GM12875 (cell line): ENCODE measurements at regions not wholly inside any gene's neighbourhood (a gene's known extent, or its start where the extent isn't known, plus 50 kb on each side); places are given as distances from the start of the nearest gene placed in this dataset.

Experiments used
- H3K4me3 ChIP-seq: one replicate; pipeline ENCODE4 v1.5.1; 2011; ENCODE audit warnings: low read depth, low read length, control low read depth
- CTCF ChIP-seq: IDR thresholded peaks from 2 replicates; pipeline ENCODE4 v1.5.1; 2011; ENCODE audit warnings: low read depth, mild to moderate bottlenecking, control low read depth, inconsistent platforms, low read length, moderate library complexity, borderline replicate concordance; ENCODE audit not compliant: insufficient read depth

- TF ChIP-seq CTCF: no peak
- H3K4me3 ChIP-seq: no peak overlapping the region
Observed at GRCh38 chr7:25879799-25880198, 272.2 kb upstream of the NFE2L3 start.

GRCh38 chr7:25881317-25882037, 270.5 kb upstream of the NFE2L3 start:
- H3K4me3 ChIP-seq: no peak overlapping the region
- no peak for TF ChIP-seq CTCF

GRCh38 chr7:25882151-25882773, 269.7 kb upstream of the NFE2L3 start:
- no peak for TF ChIP-seq CTCF

GRCh38 chr7:25884265-25884828, 267.7 kb upstream of the NFE2L3 start:
- H3K4me3 ChIP-seq: no peak overlapping the region
- no peak for TF ChIP-seq CTCF

More at GRCh38 chr7:25882151-25882773, 269.7 kb upstream of the NFE2L3 start:
- no peak overlapping the region for H3K4me3 ChIP-seq

GRCh38 chr7:25885057-25885576, 266.9 kb upstream of the NFE2L3 start:
- no peak for TF ChIP-seq CTCF

GRCh38 chr7:25886387-25887240, 265.4 kb upstream of the NFE2L3 start:
- H3K4me3 ChIP-seq: no peak overlapping the region
- TF ChIP-seq CTCF: no peak

More at GRCh38 chr7:25885057-25885576, 266.9 kb upstream of the NFE2L3 start:
- H3K4me3 ChIP-seq: no peak overlapping the region
